SK-N-SH (cell line): ENCODE measurements at regions not wholly inside any gene's neighbourhood (a gene's known extent, or its start where the extent isn't known, plus 50 kb on each side); places are given as distances from the start of the nearest gene placed in this dataset.

Source experiments
- CTCF ChIA-PET: fragments of 300-600, 350-600 bp; formaldehyde crosslinking; extraction: SDS; loops from one replicate; lab custom pipeline; 2021; lab: Yijun Ruan, JAX
- POLR2A ChIA-PET: fragments of 350-600 bp; sonication (Branson Sonifier 250); formaldehyde crosslinking; extraction: SDS; loops from one replicate; lab custom pipeline; 2020; ENCODE audit warnings: antibody characterized with exemption, inconsistent platforms; lab: Yijun Ruan, JAX
- DNase-seq: peaks from one replicate; pipeline ENCODE4 v3.0.0; 2012
- H2AFZ ChIP-seq: fragments of 200-600 bp; sonication (generic); 2 replicates; pipeline ENCODE4 v1.8.1; 2016; ENCODE audit warnings: antibody characterized with exemption, mild to moderate bottlenecking, low read depth
- H3F3A ChIP-seq: fragments of 200-600 bp; sonication (generic); replicated peaks from 2 replicates; pipeline ENCODE3; 2016; ENCODE audit warnings: antibody characterized with exemption, mild to moderate bottlenecking; ENCODE audit not compliant: insufficient read depth
- H3K27ac ChIP-seq, 2 experiments: fragments of 200-500 bp in 1 of 2; fragments of 200-600 bp in 1 of 2; sonication (Bioruptor generic) in 1 of 2; sonication (generic), shearing (Covaris generic) in 1 of 2; 2 replicates each; pipeline versions ENCODE4 v1.5.1 to v1.6.1; 2014 to 2016; ENCODE audit warnings: low read depth in 2 of 2, inconsistent platforms in 1 of 2, low read length in 1 of 2, mild to moderate bottlenecking in 1 of 2, mixed read lengths in 1 of 2
- H3K27me3 ChIP-seq: fragments of 200-600 bp; sonication (generic), shearing (Covaris generic); 2 replicates; pipeline ENCODE4 v1.6.1; 2016; ENCODE audit warnings: mixed run types; ENCODE audit not compliant: insufficient read depth
- H3K36me3 ChIP-seq, 2 experiments: fragments of 200-500 bp in 1 of 2; fragments of 200-600 bp in 1 of 2; sonication (Bioruptor generic) in 1 of 2; sonication (generic) in 1 of 2; replicated peaks in 1 of 2; 2 replicates each; pipeline versions ENCODE3 to v1.5.1; 2014 to 2016; ENCODE audit warnings: low read length in 1 of 2, mild to moderate bottlenecking in 1 of 2; ENCODE audit not compliant: insufficient read depth in 2 of 2, control insufficient read depth in 1 of 2
- H3K4me1 ChIP-seq, 2 experiments: fragments of 200-500 bp in 1 of 2; fragments of 200-600 bp in 1 of 2; sonication (Bioruptor generic) in 1 of 2; sonication (generic), shearing (Covaris generic) in 1 of 2; 2 replicates each; pipeline versions ENCODE4 v1.5.1 to v1.6.1; 2014 to 2016; ENCODE audit warnings: low read depth in 1 of 2, low read length in 1 of 2, mixed run types in 1 of 2; ENCODE audit not compliant: insufficient read depth in 2 of 2, control insufficient read depth in 1 of 2
- H3K4me2 ChIP-seq: fragments of 200-600 bp; sonication (generic), shearing (Covaris generic); 2 replicates; pipeline ENCODE4 v1.6.1; 2017; ENCODE audit warnings: mixed run types
- H3K4me3 ChIP-seq, 2 experiments: fragments of 200-500 bp in 1 of 2; fragments of 200-600 bp in 1 of 2; sonication (Bioruptor generic) in 1 of 2; sonication (generic), shearing (Covaris generic) in 1 of 2; 2 replicates each; pipeline versions ENCODE4 v1.5.1 to v1.8.1; 2014 to 2016; ENCODE audit warnings: low read depth in 2 of 2, inconsistent platforms in 1 of 2, low read length in 1 of 2, mild to moderate bottlenecking in 1 of 2, mixed read lengths in 1 of 2, moderate library complexity in 1 of 2
- H3K79me2 ChIP-seq: fragments of 200-600 bp; sonication (generic); 2 replicates; pipeline ENCODE4 v1.8.1; 2017; ENCODE audit warnings: mild to moderate bottlenecking; ENCODE audit not compliant: insufficient read depth
- H3K9ac ChIP-seq: fragments of 200-600 bp; sonication (generic); 2 replicates; pipeline ENCODE4 v1.6.1; 2017; ENCODE audit warnings: mixed run types
- H3K9me2 ChIP-seq: fragments of 200-600 bp; sonication (generic); 2 replicates; pipeline ENCODE4 v1.6.1; 2017; ENCODE audit warnings: mixed run types
- H3K9me3 ChIP-seq: fragments of 200-600 bp; sonication (generic); 2 replicates; pipeline ENCODE4 v1.6.1; 2017; ENCODE audit warnings: mixed run types, mild to moderate bottlenecking, moderate library complexity
- H4K20me1 ChIP-seq: fragments of 200-600 bp; sonication (generic); 2 replicates; pipeline ENCODE4 v1.6.1; 2017; ENCODE audit warnings: mild to moderate bottlenecking, mixed run types; ENCODE audit not compliant: insufficient read depth
- CTCF ChIP-seq: fragments of 200-600 bp; sonication (generic); IDR thresholded peaks from 2 replicates; pipeline ENCODE4 v1.6.1; 2017; ENCODE audit warnings: antibody characterized with exemption, mild to moderate bottlenecking, moderate library complexity
- ELF1 ChIP-seq: IDR thresholded peaks from 2 replicates; pipeline ENCODE4 v1.4.0; 2012
- EZH2phosphoT487 ChIP-seq: fragments of 200-600 bp; sonication (generic); IDR thresholded peaks from 2 replicates; pipeline ENCODE4 v1.6.1; 2017; ENCODE audit warnings: low read depth, mixed run types, mild to moderate bottlenecking, antibody characterized with exemption, moderate library complexity, borderline replicate concordance
- FOXJ3 ChIP-seq: sonication (generic); formaldehyde crosslinking; IDR thresholded peaks from 2 replicates; pipeline ENCODE4 v1.5.1; 2020; ENCODE audit warnings: mild to moderate bottlenecking, missing genetic modification reagents
- GABPA ChIP-seq: IDR thresholded peaks from 2 replicates; pipeline ENCODE4 v1.4.0; 2012; ENCODE audit warnings: low read depth, mild to moderate bottlenecking
- IRF3 ChIP-seq: fragments of 150-350 bp; IDR thresholded peaks from 2 replicates; pipeline ENCODE4 v1.6.1; 2016; ENCODE audit warnings: mild to moderate bottlenecking, low read depth, low read length
- MAX ChIP-seq: IDR thresholded peaks from 2 replicates; pipeline ENCODE4 v1.4.0; 2012; ENCODE audit warnings: low read depth
- NFIC ChIP-seq: IDR thresholded peaks from 2 replicates; pipeline ENCODE4 v1.4.0; 2012; ENCODE audit warnings: borderline replicate concordance
- PBX3 ChIP-seq: IDR thresholded peaks from 2 replicates; pipeline ENCODE4; 2012
- RCOR1 ChIP-seq: fragments of 150-350 bp; IDR thresholded peaks from 2 replicates; pipeline ENCODE4 v1.6.1; 2017; ENCODE audit warnings: antibody characterized with exemption, low read length
- REST ChIP-seq: IDR thresholded peaks from 2 replicates; pipeline ENCODE4 v1.6.1; 2012; ENCODE audit warnings: mild to moderate bottlenecking, low read depth, low read length, moderate library complexity
- TCF12 ChIP-seq: IDR thresholded peaks from 2 replicates; pipeline ENCODE4 v1.4.0; 2012
- TEAD4 ChIP-seq: IDR thresholded peaks from 2 replicates; pipeline ENCODE4 v1.4.0; 2012; ENCODE audit warnings: mild to moderate bottlenecking, borderline replicate concordance; ENCODE audit not compliant: insufficient read depth
- USF1 ChIP-seq: IDR thresholded peaks from 2 replicates; pipeline ENCODE4 v1.4.0; 2012; ENCODE audit warnings: low read depth, borderline replicate concordance
- USF2 ChIP-seq: fragments of 150-350 bp; IDR thresholded peaks from 2 replicates; pipeline ENCODE4 v1.6.1; 2017; ENCODE audit warnings: antibody characterized with exemption, low read length, low read depth, borderline replicate concordance
- ZBTB33 ChIP-seq: IDR thresholded peaks from 2 replicates; pipeline ENCODE4 v1.4.0; 2012; ENCODE audit warnings: low read depth, borderline replicate concordance
- WGBS: methylation state at CpG from one replicate; pipeline ENCODE4 v1.1.6; 2017; ENCODE audit warnings: low lambda C conversion rate; 5-methylcytosine and 5-hydroxymethylcytosine counted together

GRCh38 chr17:5793899-5794298, 209.6 kb upstream of the NLRP1 start (continued):
- no peak for TF ChIP-seq USF1
- no peak for TF ChIP-seq GABPA
- TF ChIP-seq PBX3: no peak
- no peak for TF ChIP-seq USF2

- H3K27me3 ChIP-seq: peaks cover 17% of the 10 kb centered on the region; the same call in 1 of the 2 replicates
- H3K36me3 ChIP-seq: no peaks in the 10 kb centered on the region
- 13% methylated on average over 7 of the region's 7 CpGs for WGBS
- H2AFZ ChIP-seq: no peak overlapping the region
- no peaks in the 10 kb centered on the region for H3K9me2 ChIP-seq
- ChIA-PET CTCF (interaction anchor here (1.0 to 1.1 kb wide), 3 partner anchors 10 to 137 kb away, joined by 3 read pairs; no protein-coding TSS in a partner anchor), POLR2A (no interaction called here)
- no peak overlapping the region for H3K4me3 ChIP-seq
- no peaks in the 10 kb centered on the region for H3K9me3 ChIP-seq
- H3K27ac ChIP-seq: no peak overlapping the region
- DNase-seq: no peak
- H3K4me1 ChIP-seq: no peaks in the 10 kb centered on the region
- no peaks in the 10 kb centered on the region for H4K20me1 ChIP-seq
- no peak overlapping the region for H3K4me2 ChIP-seq
- H3F3A ChIP-seq: no peaks in the 10 kb centered on the region
- no peak overlapping the region for H3K9ac ChIP-seq
- H3K79me2 ChIP-seq: no peaks in the 10 kb centered on the region
- TF ChIP-seq MAX (no peak), CTCF (no peak), USF2 (no peak), TCF12 (no peak), FOXJ3 (CRISPR knock-in tag) (no peak), TEAD4 (no peak), RCOR1 (no peak), ELF1 (no peak), IRF3 (no peak), EZH2phosphoT487 (no peak), ZBTB33 (no peak), REST (no peak), GABPA (no peak), PBX3 (no peak), NFIC (no peak)
Observed at GRCh38 chr17:5794385-5794784, 210.1 kb upstream of the NLRP1 start.
